NCI-H1417 (cell line): ENCODE measurements at regions not wholly inside any gene's neighbourhood (a gene's known extent, or its start where the extent isn't known, plus 50 kb on each side); places are given as distances from the start of the nearest gene placed in this dataset.
A peak's percentile ranks its signal among the peaks of the same experiment; 100 is the strongest.

Source experiments
- DNase-seq, 3 experiments: peaks; one replicate each; lab custom pipeline; 2025; lab: John Stamatoyannopoulos, UW

- peak; percentile 57 to 95 (median 85) for DNase-seq
These were observed 205.1 kb upstream of the FSCB start for GRCh38 chr14:44712024-44712815.

- DNase-seq = no peak
These were observed 194.6 kb upstream of the FSCB start for GRCh38 chr14:44701563-44702263.

GRCh38 chr14:44700694-44701093 is 193.6 kb upstream of the FSCB start:
- DNase-seq = peak in 1 of 3 experiments; percentile 15

DNA sequence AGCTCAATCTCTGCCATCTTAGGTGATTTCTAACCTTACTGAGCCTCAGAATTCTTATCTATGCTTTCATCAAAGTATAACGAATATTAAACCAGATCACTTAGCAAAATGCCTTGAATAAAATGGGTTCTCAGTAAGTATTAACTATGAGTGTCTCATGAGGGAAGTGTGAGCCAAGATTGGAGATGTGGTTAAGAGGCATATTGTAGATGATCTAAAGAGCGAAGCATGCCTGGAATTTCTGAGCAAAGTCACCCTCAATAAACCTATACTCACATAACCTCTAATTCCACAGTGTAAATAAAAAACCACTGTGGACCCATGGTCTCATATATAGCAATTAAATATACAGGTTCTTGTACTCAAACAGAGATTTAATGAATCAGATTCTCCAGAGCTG is 193.1 kb upstream of the FSCB start:
- DNase-seq = no peak

- no peak for DNase-seq
These were observed 192.3 kb upstream of the FSCB start for GRCh38 chr14:44699391-44699790.

DNA sequence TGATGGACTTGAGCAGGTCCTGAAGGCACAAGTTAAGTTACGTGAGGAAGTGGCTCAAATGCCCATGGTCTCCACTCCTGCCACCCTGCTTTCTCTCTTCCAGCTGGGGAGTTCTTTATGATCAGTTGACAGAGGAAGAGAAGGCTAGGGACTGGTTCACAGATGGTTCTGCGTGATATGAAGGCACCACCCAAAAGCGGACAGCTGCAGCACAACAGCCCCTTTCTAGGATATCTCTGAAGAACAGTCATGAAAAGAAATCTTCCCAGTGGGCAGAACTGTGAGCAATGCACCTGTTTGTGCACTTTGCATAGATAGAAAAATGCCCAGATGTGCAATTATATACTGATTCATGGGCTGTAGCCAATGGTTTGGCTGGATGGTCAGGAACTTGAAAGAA is 162.4 kb upstream of the FSCB start:
- no peak for DNase-seq

GRCh38 chr14:44663136-44663535 is 156.1 kb upstream of the FSCB start:
- DNase-seq = no peak

- no peak for DNase-seq
These were observed 155.3 kb upstream of the FSCB start for GRCh38 chr14:44662250-44662891.

DNA sequence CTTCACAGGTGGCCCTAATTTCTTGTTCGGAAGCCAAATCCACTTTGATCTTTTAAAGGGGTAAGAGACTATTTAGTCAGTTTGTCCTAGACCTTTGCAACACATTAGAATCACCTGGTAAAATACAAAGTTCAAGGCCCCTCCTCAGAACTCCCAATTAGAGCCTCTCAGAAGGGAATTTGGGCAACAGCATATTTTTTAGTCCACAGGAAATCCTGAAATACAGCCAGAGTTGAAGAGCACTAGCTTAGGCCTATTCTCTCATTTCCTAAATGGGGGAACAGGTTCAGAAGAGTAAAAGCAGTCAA is 151.3 kb upstream of the FSCB start:
- DNase-seq = no peak

DNA sequence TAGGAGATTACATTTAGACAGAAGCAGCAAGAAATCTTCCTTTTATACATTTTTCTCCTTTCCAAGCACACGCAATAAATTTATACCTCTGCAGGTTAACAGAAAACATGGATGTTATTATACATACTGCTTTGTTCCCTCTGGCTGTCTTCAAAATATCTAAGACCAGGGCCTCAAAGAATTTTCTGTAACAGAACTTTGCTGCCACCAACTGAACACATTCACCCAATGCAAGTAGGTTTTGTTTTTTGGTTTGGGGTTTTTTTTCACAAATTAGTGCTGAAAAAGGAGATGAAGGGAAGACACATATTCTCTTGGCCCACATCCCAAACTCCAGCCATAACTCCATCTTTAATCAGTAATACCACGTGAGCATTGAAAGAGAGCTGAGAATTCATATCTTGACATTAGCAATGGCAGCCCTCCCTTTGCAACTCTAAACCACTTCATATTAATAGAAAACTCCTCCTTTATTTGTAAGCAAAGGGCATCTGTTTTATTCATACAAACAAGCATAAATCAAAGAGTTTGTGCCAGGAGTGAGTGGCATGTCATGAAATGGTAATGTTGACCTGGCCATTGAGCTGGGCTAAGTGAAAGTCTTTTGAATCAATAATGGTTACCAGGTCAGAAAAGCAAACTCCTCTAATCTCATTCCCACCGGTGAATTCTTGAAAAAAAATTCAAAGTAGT is 150.8 kb upstream of the FSCB start:
- peak; percentile 57 to 90 (median 70) for DNase-seq

- no peak for DNase-seq
These were observed 150.1 kb upstream of the FSCB start for GRCh38 chr14:44657203-44657602.

DNA sequence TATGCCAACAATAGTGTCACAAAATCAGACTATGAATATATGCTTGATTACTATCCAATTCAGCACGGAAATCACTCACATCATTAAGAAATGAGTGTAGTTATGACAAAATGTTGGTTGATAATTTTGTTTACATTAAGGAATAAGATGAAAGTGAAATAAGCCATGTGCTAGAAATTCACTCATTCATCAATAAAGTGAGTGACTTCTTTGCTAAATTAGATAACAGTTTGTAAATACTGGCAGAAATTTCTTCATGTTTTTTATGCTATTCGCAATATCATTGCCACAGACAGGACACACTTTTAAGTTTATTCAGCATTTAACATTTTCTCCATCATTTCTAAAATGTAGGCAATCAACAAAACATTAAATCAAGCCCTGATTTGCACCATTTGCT is 147.5 kb upstream of the FSCB start:
- DNase-seq = no peak

DNA sequence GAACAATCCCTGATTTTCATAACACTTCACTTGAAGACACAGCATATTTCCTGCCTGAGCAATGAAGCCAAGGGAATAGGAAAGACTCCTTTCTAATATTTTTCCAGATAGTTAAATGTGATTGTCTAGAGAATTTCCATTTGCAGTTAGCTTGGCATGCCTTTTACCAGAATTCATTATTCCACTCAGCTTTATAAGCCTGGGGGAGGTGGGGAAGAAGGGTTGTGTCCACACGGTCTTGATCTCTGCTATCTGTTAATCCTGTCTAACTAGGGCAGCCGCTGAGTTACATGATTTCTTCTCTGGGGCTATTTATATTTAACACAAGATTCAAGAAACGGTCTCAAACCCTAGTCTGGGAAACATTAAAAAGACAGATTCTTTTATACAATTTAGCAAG is 146.6 kb upstream of the FSCB start:
- no peak for DNase-seq

DNA sequence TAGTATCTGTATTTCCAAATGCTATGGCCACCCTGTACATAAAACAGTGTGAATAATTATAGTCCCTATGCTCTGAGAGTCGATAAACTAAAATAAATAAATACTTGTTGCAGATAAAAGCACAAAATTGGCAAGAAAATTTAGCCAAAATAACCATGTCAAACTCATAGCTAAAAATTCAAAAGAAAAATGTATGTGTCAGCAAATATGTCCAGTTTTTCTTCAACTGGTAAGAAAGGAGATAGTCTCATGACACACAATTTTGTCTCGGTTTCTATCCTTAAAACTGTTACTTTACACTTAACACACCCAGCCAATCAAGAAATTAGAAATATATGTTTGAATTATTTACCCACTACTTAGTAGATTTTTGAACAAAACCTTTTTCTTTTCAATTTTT is 145.6 kb upstream of the FSCB start:
- DNase-seq = no peak

- DNase-seq = no peak
These were observed 142.0 kb upstream of the FSCB start for GRCh38 chr14:44649061-44649460.

GRCh38 chr14:44640416-44640815 is 133.3 kb upstream of the FSCB start:
- DNase-seq = no peak

GRCh38 chr14:44639781-44640385 is 132.8 kb upstream of the FSCB start:
- no peak for DNase-seq

DNA sequence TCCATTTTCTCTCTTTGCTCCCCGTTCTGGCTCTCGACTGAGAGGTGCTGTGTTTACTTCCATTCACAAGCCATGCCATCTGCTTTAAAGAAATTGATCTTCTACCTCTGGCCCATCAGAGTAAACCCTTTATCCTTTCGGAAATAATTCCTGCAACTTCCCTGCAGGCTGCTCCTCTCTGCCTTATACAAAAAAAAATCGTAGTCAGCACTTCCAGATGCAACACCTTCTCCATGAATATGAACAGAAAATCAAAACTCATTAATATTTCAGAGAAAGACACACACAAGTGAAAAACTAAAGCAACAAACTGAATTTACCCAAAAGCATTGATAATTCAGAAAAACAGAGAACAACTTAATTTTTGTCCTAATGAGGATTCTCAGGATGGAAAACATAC is 127.6 kb upstream of the FSCB start:
- no peak for DNase-seq

GRCh38 chr14:44626423-44626822 is 119.3 kb upstream of the FSCB start:
- no peak for DNase-seq

- DNase-seq = no peak
These were observed 118.0 kb upstream of the FSCB start for GRCh38 chr14:44625098-44625497.

GRCh38 chr14:44620121-44621019 is 113.3 kb upstream of the FSCB start:
- no peak for DNase-seq
